ENCODE measurements at regions not wholly inside any gene's neighbourhood (a gene's known extent, or its start where the extent isn't known, plus 50 kb on each side); places are given as distances from the start of the nearest gene placed in this dataset.

DNA sequence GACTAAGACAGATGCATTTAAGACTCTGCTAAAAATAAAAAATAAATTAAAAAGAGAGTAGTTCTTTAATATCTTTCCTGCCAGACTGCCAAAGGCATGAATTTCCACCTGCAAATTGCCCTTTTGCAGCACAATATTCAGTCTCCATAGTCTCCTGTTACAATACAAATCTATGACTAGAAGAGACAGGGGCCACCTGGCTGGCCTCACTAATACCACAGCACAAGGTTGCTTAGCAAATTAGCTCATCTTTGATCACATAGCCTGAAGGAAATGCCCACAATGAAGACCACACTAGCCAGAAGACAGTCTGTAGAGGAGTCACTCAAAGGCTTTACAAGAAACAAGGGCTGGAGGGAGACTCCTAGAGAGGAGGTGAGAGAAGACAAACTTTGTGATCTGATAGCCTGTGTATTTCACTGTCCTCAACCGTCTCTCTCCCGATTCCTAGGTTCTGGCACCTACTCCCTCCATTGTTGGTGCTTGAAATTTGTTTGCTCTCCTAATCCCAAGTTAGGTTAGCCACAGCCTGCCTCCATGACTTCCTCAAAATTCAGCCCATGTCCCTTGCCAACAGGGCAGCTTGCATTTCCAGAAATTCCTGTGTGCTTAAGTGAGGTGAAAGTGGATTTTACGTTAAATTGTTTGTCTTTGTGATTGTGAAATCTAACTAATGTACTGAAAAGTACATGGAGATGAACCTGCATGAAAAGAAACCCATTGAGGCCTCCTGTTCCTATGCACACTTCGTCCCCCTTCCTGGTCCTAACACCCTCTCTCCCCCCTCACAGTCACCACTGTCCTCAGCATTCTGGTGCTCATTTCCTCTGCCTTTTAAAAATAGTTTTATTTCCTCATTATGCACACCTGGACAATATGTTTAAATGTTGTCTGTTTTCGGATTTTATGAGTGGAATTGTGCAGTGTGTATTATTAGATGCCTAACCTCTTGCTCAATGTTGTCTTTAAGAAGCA, 88.7 kb upstream of the PLXNC1 start:
- Histone ChIP-seq H3K27ac (ENCODE audit: low read length) (no peak overlapping the region), H3K4me2 (ENCODE audit: low read length) (no peak overlapping the region), H3K4me1 (ENCODE audit: low read length) (peaks cover 15% of the 10 kb centered on the region), H3K27me3 (ENCODE audit: low read depth, low read length) (no peaks in the 10 kb centered on the region), H3K79me2 (ENCODE audit: low read length) (no peaks in the 10 kb centered on the region), H3K4me3 (ENCODE audit: low read length) (no peak overlapping the region), H3K9me3 (ENCODE audit: insufficient read depth, low read length) (no peaks in the 10 kb centered on the region; the same call in 1 of the 2 replicates), H4K20me1 (ENCODE audit: insufficient read depth, low read length) (no peaks in the 10 kb centered on the region), H2AFZ (ENCODE audit: low read depth, low read length) (no peak overlapping the region), H3K36me3 (replicated peaks; ENCODE audit: low read depth, low read length) (no peaks in the 10 kb centered on the region), H3K9ac (ENCODE audit: low read length) (no peak overlapping the region)
- TF ChIP-seq EZH2phosphoT487 (IDR thresholded peaks at IDR 0.05; ENCODE audit: low read depth) (no peak), CTCF (IDR thresholded peaks at IDR 0.05; ENCODE audit: low read depth, low read length) (no peak)

DNA sequence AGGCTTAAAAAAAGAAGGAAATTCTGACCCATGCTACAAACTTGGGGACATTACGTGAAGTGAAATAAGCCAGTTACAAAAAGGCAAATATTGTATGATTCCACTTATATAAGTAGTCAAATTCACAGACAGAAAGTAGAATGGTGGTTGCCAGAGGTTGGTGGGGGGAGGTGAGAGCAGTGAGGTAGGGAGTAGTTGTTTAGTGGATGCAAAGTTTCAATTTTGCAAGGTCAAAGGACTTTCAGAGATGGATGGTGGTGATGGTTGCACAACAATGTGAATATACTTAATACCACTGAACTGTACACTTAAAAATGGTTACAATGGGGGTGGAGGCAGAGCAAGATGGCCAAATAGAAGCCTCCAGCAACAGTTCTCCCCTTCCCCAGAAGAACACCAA, 86.2 kb upstream of the PLXNC1 start:
- Histone ChIP-seq H3K79me2 (ENCODE audit: low read length) (no peaks in the 10 kb centered on the region), H3K9ac (ENCODE audit: low read length) (no peak overlapping the region), H3K9me3 (ENCODE audit: insufficient read depth, low read length) (no peaks in the 10 kb centered on the region; the same call in 1 of the 2 replicates), H4K20me1 (ENCODE audit: insufficient read depth, low read length) (no peaks in the 10 kb centered on the region), H3K4me2 (ENCODE audit: low read length) (no peak overlapping the region), H3K36me3 (replicated peaks; ENCODE audit: low read depth, low read length) (no peaks in the 10 kb centered on the region), H3K4me1 (ENCODE audit: low read length) (peaks cover 15% of the 10 kb centered on the region), H3K27ac (ENCODE audit: low read length) (no peak overlapping the region), H3K4me3 (ENCODE audit: low read length) (no peak overlapping the region), H2AFZ (ENCODE audit: low read depth, low read length) (no peak overlapping the region), H3K27me3 (ENCODE audit: low read depth, low read length) (no peaks in the 10 kb centered on the region)
- TF ChIP-seq EZH2phosphoT487 (IDR thresholded peaks at IDR 0.05; ENCODE audit: low read depth): no peak
- no peak for TF ChIP-seq CTCF (IDR thresholded peaks at IDR 0.05; ENCODE audit: low read depth, low read length)

- Histone ChIP-seq H3K4me3 (ENCODE audit: low read length) (no peak overlapping the region), H3K4me2 (ENCODE audit: low read length) (no peak overlapping the region), H4K20me1 (ENCODE audit: insufficient read depth, low read length) (no peaks in the 10 kb centered on the region), H3K9ac (ENCODE audit: low read length) (no peak overlapping the region), H3K27ac (ENCODE audit: low read length) (no peak overlapping the region), H3K9me3 (ENCODE audit: insufficient read depth, low read length) (no peaks in the 10 kb centered on the region; the same call in 1 of the 2 replicates), H3K79me2 (ENCODE audit: low read length) (no peaks in the 10 kb centered on the region), H3K36me3 (replicated peaks; ENCODE audit: low read depth, low read length) (no peaks in the 10 kb centered on the region), H2AFZ (ENCODE audit: low read depth, low read length) (no peak overlapping the region), H3K27me3 (ENCODE audit: low read depth, low read length) (no peaks in the 10 kb centered on the region), H3K4me1 (ENCODE audit: low read length) (peaks cover 15% of the 10 kb centered on the region)
- TF ChIP-seq CTCF (IDR thresholded peaks at IDR 0.05; ENCODE audit: low read depth, low read length) (no peak), EZH2phosphoT487 (IDR thresholded peaks at IDR 0.05; ENCODE audit: low read depth) (no peak)
Measured at GRCh38 chr12:94062796-94063635, 85.4 kb upstream of the PLXNC1 start.

GRCh38 chr12:94070520-94070919, 77.9 kb upstream of the PLXNC1 start:
- Histone ChIP-seq H2AFZ (ENCODE audit: low read depth, low read length) (no peak overlapping the region), H3K79me2 (ENCODE audit: low read length) (no peaks in the 10 kb centered on the region), H3K4me2 (ENCODE audit: low read length) (no peak overlapping the region), H3K27ac (ENCODE audit: low read length) (no peak overlapping the region), H3K36me3 (replicated peaks; ENCODE audit: low read depth, low read length) (no peaks in the 10 kb centered on the region), H3K9ac (ENCODE audit: low read length) (no peak overlapping the region), H3K4me3 (ENCODE audit: low read length) (no peak overlapping the region), H3K27me3 (ENCODE audit: low read depth, low read length) (peaks cover 2% of the 10 kb centered on the region), H3K4me1 (ENCODE audit: low read length) (peaks cover 3% of the 10 kb centered on the region), H3K9me3 (ENCODE audit: insufficient read depth, low read length) (no peaks in the 10 kb centered on the region), H4K20me1 (ENCODE audit: insufficient read depth, low read length) (no peaks in the 10 kb centered on the region)
- TF ChIP-seq EZH2phosphoT487 (IDR thresholded peaks at IDR 0.05; ENCODE audit: low read depth) (no peak), CTCF (IDR thresholded peaks at IDR 0.05; ENCODE audit: low read depth, low read length) (no peak)
